ENCODE measurements at regions not wholly inside any gene's neighbourhood (a gene's known extent, or its start where the extent isn't known, plus 50 kb on each side); places are given as distances from the start of the nearest gene placed in this dataset.

DNA sequence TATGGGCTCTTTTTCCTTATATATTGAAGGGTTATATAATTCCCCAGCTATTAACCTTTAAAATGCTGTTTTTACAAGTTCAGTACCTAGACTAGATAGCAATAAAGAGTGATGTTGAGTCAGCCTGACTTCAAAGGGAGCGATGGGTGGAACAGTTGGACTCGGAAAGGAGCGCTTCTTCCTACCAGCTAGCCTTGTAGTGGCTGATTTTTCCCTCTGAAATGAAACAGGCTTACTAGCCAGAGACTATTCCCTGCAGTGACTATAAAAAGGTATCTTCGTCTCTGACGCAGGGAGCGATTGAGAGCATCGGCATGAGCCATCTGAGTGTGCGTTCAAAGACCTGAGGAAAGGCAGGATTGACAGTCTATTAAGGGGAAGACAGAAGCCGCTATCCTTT lies 66.0 kb upstream of the GRAMD1B start:
- Histone ChIP-seq H3K27me3 (ENCODE audit: control insufficient read depth in 3 of 3, insufficient read depth in 3 of 3, low read depth in 1 of 3, low read length in 3 of 3) (peaks cover 0 to 60% (median 9%) of the 10 kb centered on the region in 3 experiments), H3K27ac (replicated peaks; ENCODE audit: low read length) (no peak overlapping the region), H2BK15ac (ENCODE audit: low read length) (no peak overlapping the region), H3K9ac (ENCODE audit: low read depth, low read length, poor library complexity) (no peak overlapping the region), H4K8ac (ENCODE audit: low read depth, low read length) (no peak overlapping the region), H3K4me2 (ENCODE audit: insufficient read depth, low read length, poor library complexity, severe bottlenecking) (no peak overlapping the region), H3K9me3 (replicated peaks in 1 of 2; ENCODE audit: control insufficient read depth in 2 of 2, insufficient read depth in 1 of 2, low read depth in 1 of 2, low read length in 2 of 2) (peaks cover 0 to 1% of the 10 kb centered on the region in 2 donors), H3K14ac (ENCODE audit: low read length) (no peak overlapping the region), H3K4me1 (ENCODE audit: control insufficient read depth in 2 of 2, insufficient read depth in 1 of 2, low read depth in 1 of 2, low read length in 2 of 2) (peaks cover 0 to 7% of the 10 kb centered on the region in 2 donors), H2AK5ac (ENCODE audit: low read depth, low read length) (no peak overlapping the region), H3K36me3 (replicated peaks in 1 of 2; ENCODE audit: control insufficient read depth in 2 of 2, insufficient read depth in 2 of 2, low read length in 2 of 2) (no peaks in the 10 kb centered on the region), H2BK120ac (ENCODE audit: low read depth, low read length) (no peak overlapping the region), H3K4ac (ENCODE audit: low read length) (no peak overlapping the region), H3K18ac (ENCODE audit: low read length) (no peak overlapping the region), H2BK5ac (ENCODE audit: low read length) (no peak overlapping the region), H3K4me3 (ENCODE audit: low read length in 2 of 2) (no peak overlapping the region), H3K79me1 (ENCODE audit: low read depth, low read length) (no peaks in the 10 kb centered on the region), H2AFZ (ENCODE audit: low read length) (no peak overlapping the region), H3K23ac (ENCODE audit: low read depth, low read length, poor library complexity) (no peak overlapping the region), H2BK12ac (ENCODE audit: low read length) (no peak overlapping the region), H4K91ac (ENCODE audit: low read depth, low read length, poor library complexity) (no peak overlapping the region)
- no CpG with 5 or more reads among the region's 9 CpGs for WGBS, 2 donors (ENCODE audit: extremely low coverage in 2 of 2, insufficient read length in 2 of 2, insufficient replicate concordance in 1 of 2)
- no peak for DNase-seq (ENCODE audit: low spot score)

DNA sequence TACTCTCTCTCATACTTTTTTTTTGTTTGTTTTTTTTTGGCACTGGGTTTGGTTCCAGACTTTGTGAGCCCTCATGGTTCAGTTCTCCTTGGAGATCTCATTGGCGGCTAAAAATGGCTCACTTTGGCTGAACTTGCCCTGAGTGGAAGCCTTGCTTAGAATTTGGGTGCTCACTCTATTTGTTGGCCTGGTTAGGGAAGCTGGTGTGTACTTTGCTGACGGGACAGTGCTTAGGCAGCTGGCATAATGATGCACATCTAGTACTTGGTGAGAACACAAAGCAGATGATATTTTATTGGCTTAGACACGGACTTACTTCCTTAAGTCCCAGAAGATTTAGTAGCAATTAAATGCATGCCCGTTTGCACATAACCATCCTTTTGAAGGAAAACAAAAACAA lies 66.5 kb upstream of the GRAMD1B start:
- H3K27me3 ChIP-seq (ENCODE audit: control insufficient read depth in 3 of 3, insufficient read depth in 3 of 3, low read depth in 1 of 3, low read length in 3 of 3) = peaks cover 2 to 65% (median 14%) of the 10 kb centered on the region in 3 experiments
- no peak overlapping the region for H3K27ac ChIP-seq (replicated peaks; ENCODE audit: low read length)

DNA sequence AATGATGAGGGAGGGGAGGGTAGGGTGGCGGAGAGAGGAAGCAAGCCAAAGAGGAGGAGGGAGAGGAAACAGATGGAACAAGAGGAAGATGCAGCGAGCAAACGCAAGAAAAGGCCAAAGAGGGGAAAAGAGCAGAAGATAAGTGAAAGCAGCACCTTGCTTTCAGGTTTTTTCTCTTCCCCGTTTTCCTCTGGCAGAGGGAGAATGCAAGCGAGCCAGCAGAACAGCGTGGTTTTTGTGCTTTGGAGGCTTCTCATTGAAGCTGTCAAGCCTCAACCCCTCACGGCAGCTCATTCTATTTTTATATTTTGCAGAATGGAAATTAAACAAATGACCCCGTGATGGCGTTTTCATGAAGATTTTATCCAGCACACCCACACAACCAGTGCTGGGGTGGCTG lies 67.1 kb upstream of the GRAMD1B start:
- Histone ChIP-seq H3K27me3 (ENCODE audit: control insufficient read depth in 3 of 3, insufficient read depth in 3 of 3, low read depth in 1 of 3, low read length in 3 of 3) (peaks cover 5 to 71% (median 20%) of the 10 kb centered on the region in 3 experiments), H2AK5ac (ENCODE audit: low read depth, low read length) (no peak overlapping the region)

More for the DNA sequence above, 66.5 kb upstream of the GRAMD1B start:
- H3K9ac ChIP-seq (ENCODE audit: low read depth, low read length, poor library complexity) = no peak overlapping the region
- peaks cover 0 to 3% of the 10 kb centered on the region in 2 donors for H3K9me3 ChIP-seq (replicated peaks in 1 of 2; ENCODE audit: control insufficient read depth in 2 of 2, insufficient read depth in 1 of 2, low read depth in 1 of 2, low read length in 2 of 2)
- no peak overlapping the region for H3K18ac ChIP-seq (ENCODE audit: low read length)
- H4K91ac ChIP-seq (ENCODE audit: low read depth, low read length, poor library complexity) = no peak overlapping the region
- no peak overlapping the region for H3K23ac ChIP-seq (ENCODE audit: low read depth, low read length, poor library complexity)
- no peak overlapping the region for H3K4ac ChIP-seq (ENCODE audit: low read length)
- peaks cover 0 to 8% of the 10 kb centered on the region in 2 donors for H3K4me1 ChIP-seq (ENCODE audit: control insufficient read depth in 2 of 2, insufficient read depth in 1 of 2, low read depth in 1 of 2, low read length in 2 of 2)
- H4K8ac ChIP-seq (ENCODE audit: low read depth, low read length) = no peak overlapping the region
- no peak overlapping the region for H2BK120ac ChIP-seq (ENCODE audit: low read depth, low read length)
- no peaks in the 10 kb centered on the region for H3K36me3 ChIP-seq (replicated peaks in 1 of 2; ENCODE audit: control insufficient read depth in 2 of 2, insufficient read depth in 2 of 2, low read length in 2 of 2)
- no peak overlapping the region for H2AFZ ChIP-seq (ENCODE audit: low read length)
- H2BK5ac ChIP-seq (ENCODE audit: low read length) = no peak overlapping the region
- no peak overlapping the region for H3K4me2 ChIP-seq (ENCODE audit: insufficient read depth, low read length, poor library complexity, severe bottlenecking)
- no peak overlapping the region for H2AK5ac ChIP-seq (ENCODE audit: low read depth, low read length)
- no peaks in the 10 kb centered on the region for H3K79me1 ChIP-seq (ENCODE audit: low read depth, low read length)
- no CpG with 5 or more reads among the region's 4 CpGs for WGBS, 2 donors (ENCODE audit: extremely low coverage in 2 of 2, insufficient read length in 2 of 2, insufficient replicate concordance in 1 of 2)
- no peak overlapping the region for H3K4me3 ChIP-seq (ENCODE audit: low read length in 2 of 2)
- DNase-seq (ENCODE audit: low spot score) = no peak
- H2BK12ac ChIP-seq (ENCODE audit: low read length) = no peak overlapping the region
- H3K14ac ChIP-seq (ENCODE audit: low read length) = no peak overlapping the region
- H2BK15ac ChIP-seq (ENCODE audit: low read length) = no peak overlapping the region

DNA sequence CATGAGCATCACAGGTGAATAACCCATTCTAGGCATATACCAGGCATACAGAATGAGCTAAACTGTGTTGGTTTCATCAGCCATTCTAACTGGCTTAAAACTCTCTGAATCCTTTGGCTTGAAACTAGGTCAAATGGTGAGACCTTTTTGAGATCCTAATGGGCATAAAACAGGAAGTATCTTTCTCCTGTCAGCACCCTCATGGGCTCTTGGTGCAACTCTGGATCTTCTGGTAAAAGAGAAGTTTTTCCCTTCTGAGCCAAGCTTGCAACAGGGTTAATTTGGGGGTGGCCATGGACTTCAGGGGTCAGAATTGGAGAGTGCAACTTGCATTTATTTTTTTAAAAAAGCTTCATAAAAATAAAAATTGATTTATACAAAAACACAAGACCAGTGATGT lies 67.9 kb upstream of the GRAMD1B start:
- no peak for DNase-seq (ENCODE audit: low spot score)
- Histone ChIP-seq H3K4me1 (ENCODE audit: control insufficient read depth in 2 of 2, insufficient read depth in 1 of 2, low read depth in 1 of 2, low read length in 2 of 2) (peaks cover 0 to 8% of the 10 kb centered on the region in 2 donors), H3K27me3 (ENCODE audit: control insufficient read depth in 3 of 3, insufficient read depth in 3 of 3, low read depth in 1 of 3, low read length in 3 of 3) (peaks cover 5 to 79% (median 27%) of the 10 kb centered on the region in 3 experiments), H3K4ac (ENCODE audit: low read length) (no peak overlapping the region), H3K79me1 (ENCODE audit: low read depth, low read length) (no peaks in the 10 kb centered on the region), H2BK5ac (ENCODE audit: low read length) (no peak overlapping the region), H4K8ac (ENCODE audit: low read depth, low read length) (no peak overlapping the region), H3K9me3 (replicated peaks in 1 of 2; ENCODE audit: control insufficient read depth in 2 of 2, insufficient read depth in 1 of 2, low read depth in 1 of 2, low read length in 2 of 2) (peaks cover 0 to 3% of the 10 kb centered on the region in 2 donors), H3K4me3 (ENCODE audit: low read length in 2 of 2) (no peak overlapping the region), H2BK12ac (ENCODE audit: low read length) (no peak overlapping the region), H3K9ac (ENCODE audit: low read depth, low read length, poor library complexity) (no peak overlapping the region), H2AFZ (ENCODE audit: low read length) (no peak overlapping the region), H2AK5ac (ENCODE audit: low read depth, low read length) (no peak overlapping the region), H2BK15ac (ENCODE audit: low read length) (no peak overlapping the region), H3K18ac (ENCODE audit: low read length) (no peak overlapping the region), H4K91ac (ENCODE audit: low read depth, low read length, poor library complexity) (no peak overlapping the region), H3K14ac (ENCODE audit: low read length) (no peak overlapping the region), H2BK120ac (ENCODE audit: low read depth, low read length) (no peak overlapping the region), H3K36me3 (replicated peaks in 1 of 2; ENCODE audit: control insufficient read depth in 2 of 2, insufficient read depth in 2 of 2, low read length in 2 of 2) (no peaks in the 10 kb centered on the region), H3K23ac (ENCODE audit: low read depth, low read length, poor library complexity) (no peak overlapping the region), H3K4me2 (ENCODE audit: insufficient read depth, low read length, poor library complexity, severe bottlenecking) (no peak overlapping the region), H3K27ac (replicated peaks; ENCODE audit: low read length) (no peak overlapping the region)

More for the DNA sequence above, 67.1 kb upstream of the GRAMD1B start:
- H3K4ac ChIP-seq (ENCODE audit: low read length) = no peak overlapping the region
- H3K9me3 ChIP-seq (replicated peaks in 1 of 2; ENCODE audit: control insufficient read depth in 2 of 2, insufficient read depth in 1 of 2, low read depth in 1 of 2, low read length in 2 of 2) = peaks cover 0 to 3% of the 10 kb centered on the region in 2 donors
- no peak overlapping the region for H3K4me2 ChIP-seq (ENCODE audit: insufficient read depth, low read length, poor library complexity, severe bottlenecking)
- no peak overlapping the region for H4K8ac ChIP-seq (ENCODE audit: low read depth, low read length)
- H3K18ac ChIP-seq (ENCODE audit: low read length) = no peak overlapping the region
- H3K23ac ChIP-seq (ENCODE audit: low read depth, low read length, poor library complexity) = no peak overlapping the region
- no peak overlapping the region for H3K27ac ChIP-seq (replicated peaks; ENCODE audit: low read length)
- no peak for DNase-seq (ENCODE audit: low spot score)
- H2BK120ac ChIP-seq (ENCODE audit: low read depth, low read length) = no peak overlapping the region
- H2BK15ac ChIP-seq (ENCODE audit: low read length) = no peak overlapping the region
- H3K36me3 ChIP-seq (replicated peaks in 1 of 2; ENCODE audit: control insufficient read depth in 2 of 2, insufficient read depth in 2 of 2, low read length in 2 of 2) = no peaks in the 10 kb centered on the region
- H3K4me1 ChIP-seq (ENCODE audit: control insufficient read depth in 2 of 2, insufficient read depth in 1 of 2, low read depth in 1 of 2, low read length in 2 of 2) = peaks cover 0 to 8% of the 10 kb centered on the region in 2 donors
- H4K91ac ChIP-seq (ENCODE audit: low read depth, low read length, poor library complexity) = no peak overlapping the region
- no peak overlapping the region for H3K9ac ChIP-seq (ENCODE audit: low read depth, low read length, poor library complexity)
- H3K79me1 ChIP-seq (ENCODE audit: low read depth, low read length) = no peaks in the 10 kb centered on the region
- H2BK12ac ChIP-seq (ENCODE audit: low read length) = no peak overlapping the region
- no peak overlapping the region for H3K4me3 ChIP-seq (ENCODE audit: low read length in 2 of 2)
- WGBS, 2 donors (ENCODE audit: extremely low coverage in 2 of 2, insufficient read length in 2 of 2, insufficient replicate concordance in 1 of 2) = no CpG with 5 or more reads among the region's 9 CpGs
- H2AFZ ChIP-seq (ENCODE audit: low read length) = no peak overlapping the region
- H2BK5ac ChIP-seq (ENCODE audit: low read length) = no peak overlapping the region
- no peak overlapping the region for H3K14ac ChIP-seq (ENCODE audit: low read length)

Measured in neuronal stem cell (in vitro differentiated cells).